C4-2B (cell line): ENCODE measurements at regions not wholly inside any gene's neighbourhood (a gene's known extent, or its start where the extent isn't known, plus 50 kb on each side); places are given as distances from the start of the nearest gene placed in this dataset.

ENCODE experiments used
- CTCF ChIP-seq: fragments of 450-650 bp; conservative IDR thresholded peaks from 2 replicates; pipeline ENCODE4 v1.5.1; 2017; ENCODE audit warnings: mild to moderate bottlenecking
- ZFX ChIP-seq: fragments of 450-650 bp; IDR thresholded peaks from 2 replicates; pipeline ENCODE4 v1.6.1; 2017

DNA sequence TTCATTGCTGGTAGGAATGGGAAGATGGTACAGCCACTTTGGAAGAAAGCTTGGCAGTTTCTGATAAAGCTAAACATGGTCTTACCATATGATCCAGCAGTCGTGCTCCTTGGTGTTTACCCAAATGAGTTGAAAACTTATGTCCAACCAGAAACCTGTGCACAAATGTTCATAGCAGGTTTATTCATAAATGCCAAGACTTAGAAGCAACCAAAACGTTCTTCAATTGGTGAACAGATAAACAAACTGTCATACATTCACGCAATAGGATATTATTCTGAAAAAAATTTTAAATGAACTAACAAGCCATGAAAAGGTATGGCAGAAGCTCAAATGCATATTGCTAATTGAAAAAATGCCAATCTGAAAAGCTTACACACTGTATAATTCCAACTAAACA, 117.1 kb downstream of the LINC00237 start:
- TF ChIP-seq CTCF (no peak), ZFX (no peak)
